ENCODE measurements at regions not wholly inside any gene's neighbourhood (a gene's known extent, or its start where the extent isn't known, plus 50 kb on each side); places are given as distances from the start of the nearest gene placed in this dataset.

DNA sequence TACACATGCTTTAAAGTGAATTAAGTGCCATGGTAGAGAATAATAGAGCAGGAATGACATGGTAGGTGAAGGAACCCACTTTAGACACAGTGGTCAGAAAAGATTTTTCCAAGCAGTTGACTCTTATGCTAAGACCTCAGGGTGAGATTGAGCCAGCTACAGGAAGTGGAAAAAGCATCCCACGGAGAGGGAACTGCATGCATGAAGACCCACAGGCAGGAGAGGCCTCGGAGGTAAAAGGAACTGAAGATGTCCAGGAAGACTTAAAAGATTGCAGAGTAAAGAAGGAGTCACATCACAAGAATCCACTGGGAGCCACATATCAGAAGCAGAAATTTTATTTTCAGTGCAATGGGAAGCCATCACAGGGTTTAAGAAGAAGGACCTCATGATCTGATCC, 499.2 kb upstream of the FAM98A start:
- TF ChIP-seq, protein P1, sequence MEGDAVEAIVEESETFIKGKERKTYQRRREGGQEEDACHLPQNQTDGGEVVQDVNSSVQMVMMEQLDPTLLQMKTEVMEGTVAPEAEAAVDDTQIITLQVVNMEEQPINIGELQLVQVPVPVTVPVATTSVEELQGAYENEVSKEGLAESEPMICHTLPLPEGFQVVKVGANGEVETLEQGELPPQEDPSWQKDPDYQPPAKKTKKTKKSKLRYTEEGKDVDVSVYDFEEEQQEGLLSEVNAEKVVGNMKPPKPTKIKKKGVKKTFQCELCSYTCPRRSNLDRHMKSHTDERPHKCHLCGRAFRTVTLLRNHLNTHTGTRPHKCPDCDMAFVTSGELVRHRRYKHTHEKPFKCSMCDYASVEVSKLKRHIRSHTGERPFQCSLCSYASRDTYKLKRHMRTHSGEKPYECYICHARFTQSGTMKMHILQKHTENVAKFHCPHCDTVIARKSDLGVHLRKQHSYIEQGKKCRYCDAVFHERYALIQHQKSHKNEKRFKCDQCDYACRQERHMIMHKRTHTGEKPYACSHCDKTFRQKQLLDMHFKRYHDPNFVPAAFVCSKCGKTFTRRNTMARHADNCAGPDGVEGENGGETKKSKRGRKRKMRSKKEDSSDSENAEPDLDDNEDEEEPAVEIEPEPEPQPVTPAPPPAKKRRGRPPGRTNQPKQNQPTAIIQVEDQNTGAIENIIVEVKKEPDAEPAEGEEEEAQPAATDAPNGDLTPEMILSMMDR (IDR thresholded peaks at IDR 0.05) = no peak
- no peak for TF ChIP-seq POLR2A (IDR thresholded peaks at IDR 0.05)

All from tibial nerve (tissue), 3 donors.